HepG2 (cell line): ENCODE measurements at regions not wholly inside any gene's neighbourhood (a gene's known extent, or its start where the extent isn't known, plus 50 kb on each side); places are given as distances from the start of the nearest gene placed in this dataset.

Experiments used
- ATAC-seq: fragments of 200-7000 bp; cut with Tn5 transposase; 3 replicates; pipeline ENCODE4 v1.9.1; 2020; ENCODE audit warnings: mild to moderate bottlenecking, moderate library complexity
- BruUV-seq: library from RNA; stranded (reverse); fragments of 400-500 nt; replicated peaks from 2 replicates; lab custom pipeline; 2021; lab: Mats Ljungman, UMichigan
- CTCF ChIA-PET: fragments of 300-600 bp; formaldehyde crosslinking; extraction: SDS; loops from one replicate; lab custom pipeline; 2021; ENCODE audit warnings: low total read pairs, inconsistent platforms, low intra/inter-chr PET ratio; lab: Yijun Ruan, JAX
- POLR2A ChIA-PET: fragments of 350-600 bp; sonication (Branson Sonifier 250); formaldehyde crosslinking; loops from one replicate; lab custom pipeline; 2020; ENCODE audit warnings: antibody characterized with exemption, inconsistent platforms; lab: Yijun Ruan, JAX
- DNase-seq: peaks from one replicate; pipeline ENCODE4 v3.0.0-alpha.2; 2015; ENCODE audit warnings: low spot score
- FAIRE-seq: peaks from 3 replicates; lab custom pipeline; 2011; peaks lifted over from hg19 to GRCh38; lab: Jason Lieb, UNC
- H2AFZ ChIP-seq: one replicate; pipeline ENCODE4 v1.6.1; 2011; ENCODE audit warnings: low read length, inconsistent platforms
- H3K27ac ChIP-seq: fragments of 300-600 bp; 3 replicates; pipeline ENCODE4 v1.8.0; 2011; ENCODE audit warnings: mixed run types, mild to moderate bottlenecking, mixed read lengths, low read length, inconsistent platforms; ENCODE audit not compliant: insufficient read depth; ENCODE audit errors: extremely low read length
- H3K27me3 ChIP-seq, 2 experiments: fragments of 200-600 bp in 1 of 2; 2 replicates in 1 of 2; 3 replicates in 1 of 2; pipeline versions ENCODE4 v1.6.0 to v1.8.0; 2011; ENCODE audit warnings: low read length in 2 of 2, mild to moderate bottlenecking in 2 of 2, moderate library complexity in 2 of 2, inconsistent platforms in 1 of 2; ENCODE audit not compliant: insufficient read depth in 2 of 2, control insufficient read depth in 1 of 2
- H3K36me3 ChIP-seq, 2 experiments: fragments of 200-600 bp in 1 of 2; replicated peaks in 1 of 2; 2 replicates in 1 of 2; 3 replicates in 1 of 2; pipeline versions ENCODE4 v1.5.1 to v1.8.0; 2011; ENCODE audit warnings: low read length in 2 of 2, inconsistent platforms in 1 of 2; ENCODE audit not compliant: insufficient read depth in 2 of 2, control insufficient read depth in 1 of 2
- H3K4me1 ChIP-seq: 2 replicates; pipeline ENCODE4 v1.5.1; 2012; ENCODE audit warnings: low read length, inconsistent platforms; ENCODE audit not compliant: insufficient read depth
- H3K4me2 ChIP-seq: 2 replicates; pipeline ENCODE4 v1.6.0; 2011; ENCODE audit warnings: low read depth, low read length, inconsistent platforms
- H3K4me3 ChIP-seq, 3 experiments: fragments of 200-600 bp in 1 of 3; sonication (generic), shearing (Covaris generic) in 1 of 3; replicated peaks in 1 of 3; 2 replicates each; pipeline ENCODE4 v1.5.1; 2011 to 2016; ENCODE audit warnings: low read length in 3 of 3, inconsistent platforms in 2 of 3, low read depth in 2 of 3, mild to moderate bottlenecking in 2 of 3, control low read depth in 1 of 3, mixed read lengths in 1 of 3; ENCODE audit not compliant: insufficient read depth in 1 of 3
- H3K79me2 ChIP-seq: one replicate; pipeline ENCODE4 v1.6.1; 2011; ENCODE audit warnings: low read length, inconsistent platforms; ENCODE audit not compliant: insufficient read depth
- H3K9ac ChIP-seq: 2 replicates; pipeline ENCODE4 v1.6.0; 2011; ENCODE audit warnings: mild to moderate bottlenecking, low read depth, low read length, inconsistent platforms; ENCODE audit not compliant: insufficient read depth
- H3K9me3 ChIP-seq: 2 replicates; pipeline ENCODE4 v1.5.1; 2012; ENCODE audit warnings: mild to moderate bottlenecking, low read length
- H4K20me1 ChIP-seq: 2 replicates; pipeline ENCODE4 v1.6.0; 2011; ENCODE audit warnings: inconsistent platforms, mild to moderate bottlenecking, low read length, moderate library complexity; ENCODE audit not compliant: insufficient read depth
- AGO1 ChIP-seq: fragments of 200-400 bp; formaldehyde crosslinking; IDR thresholded peaks from 2 replicates; pipeline ENCODE4 v1.6.1; 2017; ENCODE audit warnings: mild to moderate bottlenecking, low read depth, low read length, moderate library complexity; ENCODE audit not compliant: poor library complexity, severe bottlenecking
- AGO2 ChIP-seq: fragments of 200-400 bp; formaldehyde crosslinking; optimal IDR thresholded peaks from 2 replicates; pipeline ENCODE3; 2017; ENCODE audit warnings: mild to moderate bottlenecking, low read depth, low read length, moderate library complexity
- ATF1 ChIP-seq: IDR thresholded peaks from 2 replicates; pipeline ENCODE4 v1.6.1; 2016; ENCODE audit warnings: mild to moderate bottlenecking, control low read depth
- DNMT1 ChIP-seq: sonication (generic); formaldehyde crosslinking; IDR thresholded peaks from 2 replicates; pipeline ENCODE4 v1.5.1; 2020; ENCODE audit warnings: mild to moderate bottlenecking, missing genetic modification reagents
- ISL2 ChIP-seq: sonication (generic); formaldehyde crosslinking; IDR thresholded peaks from 2 replicates; pipeline ENCODE4 v1.5.0; 2020; ENCODE audit warnings: missing genetic modification reagents
- KLF6 ChIP-seq: IDR thresholded peaks from 2 replicates; pipeline ENCODE4 v1.8.0; 2016; ENCODE audit warnings: missing biosample characterization, missing genetic modification reagents
- MED8 ChIP-seq: sonication (generic); formaldehyde crosslinking; IDR thresholded peaks from 2 replicates; pipeline ENCODE4 v1.8.1; 2023; ENCODE audit warnings: mild to moderate bottlenecking, missing genetic modification reagents; ENCODE audit not compliant: insufficient replicate concordance
- NBN ChIP-seq: fragments of 450-650 bp; conservative IDR thresholded peaks from 2 replicates; pipeline ENCODE4 v1.6.1; 2017
- NR3C1 ChIP-seq: sonication (generic); formaldehyde crosslinking; IDR thresholded peaks from 2 replicates; pipeline ENCODE4 v1.4.0; 2020; ENCODE audit warnings: missing genetic modification reagents
- POGZ ChIP-seq: sonication (generic); formaldehyde crosslinking; IDR thresholded peaks from 2 replicates; pipeline ENCODE4 v1.4.0; 2020; ENCODE audit warnings: mild to moderate bottlenecking, missing genetic modification reagents
- PPARG ChIP-seq: conservative IDR thresholded peaks from 2 replicates; pipeline ENCODE4 v1.6.1; 2016; ENCODE audit warnings: missing biosample characterization, missing genetic modification reagents
- ZFP1 ChIP-seq: IDR thresholded peaks from 2 replicates; pipeline ENCODE4 v1.6.1; 2016
- ZFP41 ChIP-seq: sonication (generic); formaldehyde crosslinking; IDR thresholded peaks from 2 replicates; pipeline ENCODE4 v1.4.0; 2020; ENCODE audit warnings: mild to moderate bottlenecking, missing genetic modification reagents, borderline replicate concordance
- ZNF468 ChIP-seq: sonication (generic); formaldehyde crosslinking; IDR thresholded peaks from 2 replicates; pipeline ENCODE4 v1.8.0; 2022; ENCODE audit warnings: mild to moderate bottlenecking, moderate library complexity, missing genetic modification reagents
- ZNF564 ChIP-seq: sonication (generic); formaldehyde crosslinking; IDR thresholded peaks from 2 replicates; pipeline ENCODE4 v1.8.1; 2023; ENCODE audit warnings: mild to moderate bottlenecking, missing genetic modification reagents
- ZNF589 ChIP-seq: sonication (generic); formaldehyde crosslinking; conservative IDR thresholded peaks from 2 replicates; pipeline ENCODE4 v1.8.0; 2022; ENCODE audit warnings: mild to moderate bottlenecking, moderate library complexity, missing genetic modification reagents
- ZSCAN22 ChIP-seq: sonication (generic); formaldehyde crosslinking; IDR thresholded peaks from 2 replicates; pipeline ENCODE4 v1.4.0; 2020; ENCODE audit warnings: mild to moderate bottlenecking, missing genetic modification reagents
- whole genome bisulfite sequencing: methylation state at CpG from one replicate; pipeline ENCODE4 v1.1.6; 2017; ENCODE audit warnings: low lambda C conversion rate; 5-methylcytosine and 5-hydroxymethylcytosine counted together
- in situ Hi-C: cut with HindIII; loops from 2 replicates; pipeline ENCODE4 v1.10.0; 2017; ENCODE audit warnings: low pct_unique_long_range_greater_than_20kb; ENCODE audit not compliant: extremely low pct_ligation_motif_present
- intact Hi-C: fragments of 100-400 bp; cut with micrococcal nuclease; formaldehyde crosslinking; loops from one replicate; pipeline ENCODE4 v1.10.0; 2022; ENCODE audit not compliant: unreplicated experiment
- TF ChIP-seq, protein P1 (sequence below): sonication (generic); formaldehyde crosslinking; IDR thresholded peaks from 2 replicates; pipeline ENCODE4 v1.5.0; 2020; ENCODE audit warnings: missing genetic modification reagents
- TF ChIP-seq, protein P2 (sequence below): sonication (generic); formaldehyde crosslinking; IDR thresholded peaks from 2 replicates; pipeline ENCODE4 v1.9.0; 2021; ENCODE audit warnings: missing genetic modification reagents, borderline replicate concordance

DNA sequence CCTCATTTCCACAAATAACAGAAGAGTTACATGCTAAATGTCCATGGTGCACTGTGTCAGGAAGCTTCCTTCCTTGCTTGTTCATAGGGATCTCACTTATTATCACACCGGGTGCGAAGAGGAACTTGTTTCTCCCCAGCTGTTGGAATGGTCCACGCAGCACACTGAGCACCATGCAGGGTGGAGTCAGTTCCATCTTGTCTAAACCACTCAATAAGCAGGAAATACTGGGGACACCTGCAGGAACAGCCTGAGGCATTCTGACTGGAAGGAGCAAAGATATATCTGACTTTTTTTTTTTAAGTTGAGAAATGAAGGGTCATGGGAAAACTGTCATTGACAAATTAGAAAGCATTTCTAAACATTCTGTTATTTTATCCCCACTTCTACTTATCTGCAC is 70.0 kb upstream of the WDR72 start (continued):
- TF ChIP-seq NR3C1 (CRISPR knock-in tag) (no peak), POGZ (CRISPR knock-in tag) (0 out of 2 replicates have a peak, but pooled peaks have one; percentile 15), ATF1 (no peak)

DNA sequence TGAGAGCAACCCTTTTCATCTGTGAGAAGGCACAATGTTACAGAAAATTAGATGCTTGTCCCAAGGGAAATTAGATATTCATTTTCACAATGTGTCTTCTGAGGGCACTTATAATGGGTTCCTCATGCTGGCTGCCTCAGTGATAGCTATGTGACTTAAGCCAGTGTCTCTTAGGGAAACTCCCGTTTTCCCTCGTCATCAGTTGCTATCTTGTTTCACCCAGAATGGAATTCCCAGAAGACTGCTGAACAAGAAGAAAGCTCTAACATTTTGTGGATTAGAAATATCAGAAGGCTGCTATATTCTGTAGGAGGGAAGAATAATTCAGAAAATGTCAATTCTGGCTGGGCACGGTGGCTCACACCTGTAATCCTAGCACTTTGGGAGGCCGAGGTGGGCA is 67.9 kb upstream of the WDR72 start:
- FAIRE-seq (no peak), ATAC-seq (no peak), DNase-seq (no peak)
- 99% methylated on average over 4 of the region's 4 CpGs for WGBS
- no peak overlapping the region for H3K9ac ChIP-seq
- H3K9me3 ChIP-seq: peaks cover 25% of the 10 kb centered on the region
- ChIA-PET CTCF (no interaction called here), POLR2A (no interaction called here)
- H2AFZ ChIP-seq: no peak overlapping the region
- H3K79me2 ChIP-seq: no peaks in the 10 kb centered on the region
- in situ Hi-C loops (loop anchor here (25.0 kb wide), 1 partner anchor 365 kb away; no protein-coding TSS in a partner anchor), intact Hi-C loops (no loop called here)
- no peak overlapping the region for H3K27ac ChIP-seq
- H3K4me3 ChIP-seq: no peak overlapping the region
- H3K36me3 ChIP-seq: no peaks in the 10 kb centered on the region
- peaks cover 31% of the 10 kb centered on the region for H3K4me1 ChIP-seq
- no peak overlapping the region for H3K4me2 ChIP-seq
- H3K27me3 ChIP-seq: no peaks in the 10 kb centered on the region
- no peaks in the 10 kb centered on the region for H4K20me1 ChIP-seq
- no peak for TF ChIP-seq ISL2 (CRISPR knock-in tag)
- no peak for TF ChIP-seq NBN
- TF ChIP-seq, protein P1, sequence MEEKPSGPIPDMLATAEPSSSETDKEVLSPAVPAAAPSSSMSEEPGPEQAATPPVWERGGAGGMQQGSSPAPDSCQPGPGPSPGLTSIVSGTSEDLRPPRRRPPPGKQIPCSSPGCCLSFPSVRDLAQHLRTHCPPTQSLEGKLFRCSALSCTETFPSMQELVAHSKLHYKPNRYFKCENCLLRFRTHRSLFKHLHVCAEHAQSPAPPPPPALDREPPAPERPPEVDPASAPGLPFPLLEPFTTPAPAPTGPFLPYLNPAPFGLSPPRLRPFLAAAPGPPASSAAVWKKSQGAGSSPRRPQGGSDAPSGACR (CRISPR knock-in tag): no peak
- TF ChIP-seq, protein P2, sequence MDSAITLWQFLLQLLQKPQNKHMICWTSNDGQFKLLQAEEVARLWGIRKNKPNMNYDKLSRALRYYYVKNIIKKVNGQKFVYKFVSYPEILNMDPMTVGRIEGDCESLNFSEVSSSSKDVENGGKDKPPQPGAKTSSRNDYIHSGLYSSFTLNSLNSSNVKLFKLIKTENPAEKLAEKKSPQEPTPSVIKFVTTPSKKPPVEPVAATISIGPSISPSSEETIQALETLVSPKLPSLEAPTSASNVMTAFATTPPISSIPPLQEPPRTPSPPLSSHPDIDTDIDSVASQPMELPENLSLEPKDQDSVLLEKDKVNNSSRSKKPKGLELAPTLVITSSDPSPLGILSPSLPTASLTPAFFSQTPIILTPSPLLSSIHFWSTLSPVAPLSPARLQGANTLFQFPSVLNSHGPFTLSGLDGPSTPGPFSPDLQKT (CRISPR knock-in tag): no peak
- TF ChIP-seq ZNF589 (CRISPR knock-in tag): no peak
- TF ChIP-seq PPARG (CRISPR knock-in tag): no peak
- TF ChIP-seq ZFP41 (CRISPR knock-in tag): no peak
- no peak for TF ChIP-seq KLF6 (CRISPR knock-in tag)
- no peak for TF ChIP-seq ZSCAN22
- no peak for TF ChIP-seq DNMT1 (CRISPR knock-in tag)
- TF ChIP-seq ZNF564 (CRISPR knock-in tag): no peak
- no peak for TF ChIP-seq ZFP1
- TF ChIP-seq MED8 (CRISPR knock-in tag): no peak
- TF ChIP-seq ZNF468 (CRISPR knock-in tag): no peak
- TF ChIP-seq AGO2: no peak
- TF ChIP-seq AGO1: no peak
- no TSS peak for BruUV-seq
